A549 (cell line): ENCODE measurements at regions not wholly inside any gene's neighbourhood (a gene's known extent, or its start where the extent isn't known, plus 50 kb on each side); places are given as distances from the start of the nearest gene placed in this dataset.
A peak's percentile ranks its signal among the peaks of the same experiment; 100 is the strongest.

Experiments
- ATAC-seq, 2 experiments: fragments of 200-7000 bp in 1 of 2; fragments of >200 bp in 1 of 2; cut with Nextera tagmentation in 1 of 2; cut with Tn5 transposase in 1 of 2; 3 replicates each; pipeline versions ENCODE4 v1.8.0 to v1.9.1; 2018 to 2020; ENCODE audit warnings: mild to moderate bottlenecking in 1 of 2, moderate library complexity in 1 of 2
- CTCF ChIA-PET: fragments of 300-600 bp; sonication (Branson Sonifier 250); formaldehyde crosslinking; extraction: SDS; loops from one replicate; lab custom pipeline; 2021; ENCODE audit warnings: antibody characterized with exemption, inconsistent platforms; lab: Yijun Ruan, JAX
- POLR2A ChIA-PET: fragments of 350-600 bp; formaldehyde crosslinking; extraction: SDS; loops from one replicate; lab custom pipeline; 2021; ENCODE audit warnings: antibody characterized with exemption, inconsistent platforms; lab: Yijun Ruan, JAX
- DNase-seq, 2 experiments: peaks; one replicate each; pipeline versions ENCODE4 v3.0.0 to v3.0.0-alpha.2; 2011 to 2016; ENCODE audit warnings: low read depth in 1 of 2, low spot score in 1 of 2
- FAIRE-seq: peaks from 2 replicates; lab custom pipeline; 2011; peaks lifted over from hg19 to GRCh38; lab: Jason Lieb, UNC
- H3K27ac ChIP-seq, 2 experiments: fragments of >200 bp; sonication (Bioruptor Twin); formaldehyde crosslinking; 3 replicates each; pipeline ENCODE4 v1.5.1; 2016 to 2017
- H3K4me1 ChIP-seq: fragments of >200 bp; sonication (Bioruptor Twin); formaldehyde crosslinking; 3 replicates; pipeline ENCODE4 v1.6.1; 2016
- H3K4me2 ChIP-seq: fragments of >200 bp; sonication (Bioruptor Twin); formaldehyde crosslinking; 3 replicates; pipeline ENCODE4 v1.6.1; 2016
- H3K4me3 ChIP-seq: fragments of >200 bp; sonication (Bioruptor Twin); formaldehyde crosslinking; 3 replicates; pipeline ENCODE4 v1.5.1; 2016
- H3K9me3 ChIP-seq: fragments of >200 bp; sonication (Bioruptor Twin); formaldehyde crosslinking; 3 replicates; pipeline ENCODE4 v1.6.1; 2016
- CBX2 ChIP-seq: fragments of 200-600 bp; sonication (generic); IDR thresholded peaks from 2 replicates; pipeline ENCODE4 v1.6.1; 2016; ENCODE audit warnings: low read depth, mild to moderate bottlenecking, borderline replicate concordance
- CBX8 ChIP-seq: fragments of 200-600 bp; sonication (generic); IDR thresholded peaks from 2 replicates; pipeline ENCODE4 v1.6.1; 2016
- CHD4 ChIP-seq: fragments of 200-600 bp; sonication (generic); IDR thresholded peaks from 2 replicates; pipeline ENCODE4 v1.6.1; 2016; ENCODE audit warnings: antibody characterized with exemption, mild to moderate bottlenecking, borderline replicate concordance
- CTCF ChIP-seq: fragments of >200 bp; sonication (Bioruptor Twin); formaldehyde crosslinking; IDR thresholded peaks from 3 replicates; pipeline ENCODE4 v1.5.1; 2016
- EHMT2 ChIP-seq: fragments of 200-600 bp; sonication (generic); IDR thresholded peaks from 2 replicates; pipeline ENCODE4 v1.6.1; 2016; ENCODE audit warnings: antibody characterized with exemption, low read depth, mild to moderate bottlenecking, moderate library complexity
- ESRRA ChIP-seq: fragments of 150-350 bp; IDR thresholded peaks from 2 replicates; pipeline ENCODE4 v1.6.1; 2014; ENCODE audit warnings: mild to moderate bottlenecking, low read length, borderline replicate concordance
- FOSB ChIP-seq: fragments of 250-450 bp; sonication (Bioruptor Pico); IDR thresholded peaks from 2 replicates; pipeline ENCODE4 v1.5.0; 2020; ENCODE audit warnings: mild to moderate bottlenecking, moderate library complexity
- GATA3 ChIP-seq: IDR thresholded peaks from 2 replicates; pipeline ENCODE4 v1.6.1; 2012; ENCODE audit warnings: borderline replicate concordance
- HOXA7 ChIP-seq: fragments of 250-450 bp; sonication (Bioruptor Pico); IDR thresholded peaks from 2 replicates; pipeline ENCODE4 v1.5.0; 2020; ENCODE audit warnings: mild to moderate bottlenecking, moderate library complexity
- NPAS2 ChIP-seq: fragments of 250-450 bp; sonication (Bioruptor Pico); IDR thresholded peaks from 2 replicates; pipeline ENCODE4 v1.8.0; 2022; ENCODE audit warnings: mild to moderate bottlenecking, moderate library complexity, borderline replicate concordance
- POLR2A ChIP-seq: IDR thresholded peaks from 2 replicates; pipeline ENCODE4 v1.6.1; 2012; ENCODE audit warnings: mild to moderate bottlenecking, low read length
- POLR2AphosphoS2 ChIP-seq: conservative IDR thresholded peaks from 2 replicates; pipeline ENCODE4 v1.6.1; 2012; ENCODE audit warnings: low read length, improper control_type of control experiment, inconsistent platforms
- RAD21 ChIP-seq, 2 experiments: fragments of >200 bp in 1 of 2; sonication (Bioruptor Twin) in 1 of 2; formaldehyde crosslinking in 1 of 2; IDR thresholded peaks in 1 of 2; conservative IDR thresholded peaks in 1 of 2; 2 replicates in 1 of 2; 3 replicates in 1 of 2; pipeline ENCODE4 v1.6.1; 2012 to 2018; ENCODE audit warnings: inconsistent platforms in 1 of 2
- RARB ChIP-seq: fragments of 250-450 bp; sonication (Bioruptor Pico); IDR thresholded peaks from 2 replicates; pipeline ENCODE4 v1.8.0; 2021; ENCODE audit warnings: mild to moderate bottlenecking, moderate library complexity
- SMC3 ChIP-seq: fragments of >200 bp; sonication (Bioruptor Twin); formaldehyde crosslinking; IDR thresholded peaks from 3 replicates; pipeline ENCODE4 v1.6.1; 2018; ENCODE audit warnings: inconsistent platforms
- USF2 ChIP-seq: fragments of 450-650 bp; IDR thresholded peaks from 2 replicates; pipeline ENCODE4 v1.6.1; 2014; ENCODE audit warnings: antibody characterized with exemption
- WGBS: methylation state at CpG from one replicate; pipeline ENCODE4 v1.1.6; 2017; ENCODE audit errors: missing lambda C conversion rate; 5-methylcytosine and 5-hydroxymethylcytosine counted together
- TF ChIP-seq, protein P1 (sequence below): fragments of 250-450 bp; sonication (Bioruptor Pico); IDR thresholded peaks from 2 replicates; pipeline ENCODE4 v1.5.0; 2021; ENCODE audit warnings: mild to moderate bottlenecking, moderate library complexity, borderline replicate concordance
- TF ChIP-seq, protein P2 (sequence below): fragments of 150-350 bp; IDR thresholded peaks from 2 replicates; pipeline ENCODE4 v1.6.1; 2014; ENCODE audit warnings: low read depth, mild to moderate bottlenecking, low read length
- TF ChIP-seq, protein P3 (sequence below): fragments of >200 bp; sonication (Bioruptor Twin); formaldehyde crosslinking; IDR thresholded peaks from 2 replicates; pipeline ENCODE4 v1.6.1; 2016

GRCh38 chr14:27485193-27485592 lies 887.4 kb upstream of the NOVA1 start:
- no peak overlapping the region for H3K4me3 ChIP-seq
- no peaks in the 10 kb centered on the region for H3K4me1 ChIP-seq
- FAIRE-seq (no peak), ATAC-seq (no peak), DNase-seq (no peak)
- ChIA-PET POLR2A (no interaction called here), CTCF (interaction anchor here (0.7 kb wide), 1 partner anchor 43 kb away, joined by 3 read pairs; no protein-coding TSS in a partner anchor)
- H3K9me3 ChIP-seq, result no peaks in the 10 kb centered on the region; the same call in 2 of the 3 replicates
- H3K27ac ChIP-seq, result no peak overlapping the region
- TF ChIP-seq EHMT2 (no peak), CHD4 (no peak), USF2 (no peak), RARB (no peak), GATA3 (no peak), POLR2A (no peak), POLR2AphosphoS2 (no peak), CBX8 (no peak)
- TF ChIP-seq, protein P1, sequence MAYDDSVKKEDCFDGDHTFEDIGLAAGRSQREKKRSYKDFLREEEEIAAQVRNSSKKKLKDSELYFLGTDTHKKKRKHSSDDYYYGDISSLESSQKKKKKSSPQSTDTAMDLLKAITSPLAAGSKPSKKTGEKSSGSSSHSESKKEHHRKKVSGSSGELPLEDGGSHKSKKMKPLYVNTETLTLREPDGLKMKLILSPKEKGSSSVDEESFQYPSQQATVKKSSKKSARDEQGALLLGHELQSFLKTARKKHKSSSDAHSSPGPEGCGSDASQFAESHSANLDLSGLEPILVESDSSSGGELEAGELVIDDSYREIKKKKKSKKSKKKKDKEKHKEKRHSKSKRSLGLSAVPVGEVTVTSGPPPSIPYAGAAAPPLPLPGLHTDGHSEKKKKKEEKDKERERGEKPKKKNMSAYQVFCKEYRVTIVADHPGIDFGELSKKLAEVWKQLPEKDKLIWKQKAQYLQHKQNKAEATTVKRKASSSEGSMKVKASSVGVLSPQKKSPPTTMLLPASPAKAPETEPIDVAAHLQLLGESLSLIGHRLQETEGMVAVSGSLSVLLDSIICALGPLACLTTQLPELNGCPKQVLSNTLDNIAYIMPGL (CRISPR knock-in tag), result no peak
- no peak overlapping the region for H3K4me2 ChIP-seq

DNA sequence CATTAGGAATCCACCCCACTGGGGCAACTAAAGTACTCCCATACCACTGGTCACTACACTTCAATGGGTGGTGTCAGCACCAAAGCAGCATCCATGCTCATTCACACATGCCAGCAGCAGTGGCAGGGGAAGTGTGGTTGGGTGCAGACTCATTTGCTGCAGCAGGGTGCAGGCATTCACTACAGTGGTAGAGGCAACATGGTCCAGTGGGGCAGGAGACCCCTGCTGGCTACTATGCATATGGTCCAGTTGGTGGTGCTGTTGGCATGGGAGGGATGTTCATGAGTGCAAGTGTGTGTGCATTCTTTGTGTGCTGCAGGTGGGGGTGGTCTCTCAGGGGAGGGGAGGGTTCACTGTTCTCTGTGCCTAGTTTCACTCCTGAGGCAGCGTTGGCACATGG lies 908.4 kb upstream of the NOVA1 start:
- WGBS, result no CpG with 5 or more reads among the region's 1 CpG
- FAIRE-seq (no peak), ATAC-seq (no peak), DNase-seq (no peak)
- CTCF ChIA-PET, result no interaction called here
- TF ChIP-seq CHD4 (no peak), ESRRA (no peak), POLR2A (no peak; the same call in 1 of the 2 replicates)
- no peak overlapping the region for H3K4me2 ChIP-seq
- no peak overlapping the region for H3K4me3 ChIP-seq
- no peaks in the 10 kb centered on the region; the same call in 2 of the 3 replicates for H3K9me3 ChIP-seq
- POLR2A ChIA-PET, result no interaction called here
- H3K27ac ChIP-seq, result no peak overlapping the region
- no peaks in the 10 kb centered on the region for H3K4me1 ChIP-seq

DNA sequence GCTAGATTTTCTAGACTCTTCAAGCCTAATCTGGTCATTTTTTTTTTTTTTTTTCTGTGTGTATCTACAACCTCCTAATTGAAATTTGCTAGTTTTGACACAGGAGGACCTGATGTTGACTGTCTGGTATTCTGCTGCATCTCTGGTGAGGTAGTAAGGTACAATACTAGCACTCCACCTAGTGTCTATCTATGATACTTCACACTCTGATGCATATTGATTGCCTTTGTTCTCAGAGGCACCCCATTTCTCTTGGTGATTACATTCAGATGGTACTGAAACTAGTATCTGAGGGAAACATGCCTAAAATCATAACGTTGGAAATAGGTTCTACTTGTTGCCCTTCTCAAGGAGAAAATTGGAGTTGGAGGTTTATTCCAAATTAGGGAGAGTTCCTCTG lies 930.5 kb upstream of the NOVA1 start:
- 7% methylated on average over 1 of the region's 1 CpG for WGBS
- no peaks in the 10 kb centered on the region for H3K4me1 ChIP-seq
- no peak overlapping the region for H3K4me3 ChIP-seq
- CTCF ChIA-PET, result interaction anchor here (0.9 kb wide), 1 partner anchor 43 kb away, joined by 3 read pairs; no protein-coding TSS in a partner anchor
- DNase-seq (peak; percentile 13 to 36), FAIRE-seq (no peak), ATAC-seq (peak; percentile 47 to 61; a peak in 3 of 6 replicates)
- H3K9me3 ChIP-seq, result no peaks in the 10 kb centered on the region; the same call in 2 of the 3 replicates
- no peak overlapping the region for H3K27ac ChIP-seq
- POLR2A ChIA-PET, result no interaction called here
- H3K4me2 ChIP-seq, result no peak overlapping the region
- TF ChIP-seq POLR2A (no peak), RARB (no peak), FOSB (CRISPR knock-in tag) (no peak), CBX2 (no peak), RAD21 (conservative IDR thresholded peaks at IDR 0.05 in 1 of 2, IDR thresholded peaks at IDR 0.05 in 1 of 2) (peak; percentile 46 to 58; a peak in 4 of 5 replicates), HOXA7 (CRISPR knock-in tag) (no peak), SMC3 (0 out of 3 replicates have a peak, but pooled peaks have one; percentile 20), CTCF (peak; percentile 28; the same call in 2 of the 3 replicates), NPAS2 (CRISPR knock-in tag) (no peak)
- TF ChIP-seq, protein P2, sequence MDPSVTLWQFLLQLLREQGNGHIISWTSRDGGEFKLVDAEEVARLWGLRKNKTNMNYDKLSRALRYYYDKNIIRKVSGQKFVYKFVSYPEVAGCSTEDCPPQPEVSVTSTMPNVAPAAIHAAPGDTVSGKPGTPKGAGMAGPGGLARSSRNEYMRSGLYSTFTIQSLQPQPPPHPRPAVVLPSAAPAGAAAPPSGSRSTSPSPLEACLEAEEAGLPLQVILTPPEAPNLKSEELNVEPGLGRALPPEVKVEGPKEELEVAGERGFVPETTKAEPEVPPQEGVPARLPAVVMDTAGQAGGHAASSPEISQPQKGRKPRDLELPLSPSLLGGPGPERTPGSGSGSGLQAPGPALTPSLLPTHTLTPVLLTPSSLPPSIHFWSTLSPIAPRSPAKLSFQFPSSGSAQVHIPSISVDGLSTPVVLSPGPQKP, result no peak
- TF ChIP-seq, protein P3, sequence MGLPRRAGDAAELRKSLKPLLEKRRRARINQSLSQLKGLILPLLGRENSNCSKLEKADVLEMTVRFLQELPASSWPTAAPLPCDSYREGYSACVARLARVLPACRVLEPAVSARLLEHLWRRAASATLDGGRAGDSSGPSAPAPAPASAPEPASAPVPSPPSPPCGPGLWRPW, result no peak
